Medulla oblongata (tissue), 1 donor: ENCODE measurements at regions not wholly inside any gene's neighbourhood (a gene's known extent, or its start where the extent isn't known, plus 50 kb on each side); places are given as distances from the start of the nearest gene placed in this dataset.
"Not testable (repeated sequence)": the region's sequence is repeated elsewhere in the genome, so short reads cannot be mapped to it uniquely, and the experiment has no call there.

ENCODE experiments used
- DNase-seq: peaks from one replicate; pipeline ENCODE4 v3.0.0-alpha.2; 2015; ENCODE audit errors: extremely low spot score

- not testable (repeated sequence) for DNase-seq
Observed at GRCh38 chr14:71631030-71631429, 301.2 kb upstream of the RGS6 start.

- no peak for DNase-seq
Observed at GRCh38 chr14:71632440-71632946, 299.7 kb upstream of the RGS6 start.

- no peak for DNase-seq
Observed at GRCh38 chr14:71636076-71636475, 296.2 kb upstream of the RGS6 start.

GRCh38 chr14:71636820-71637471 is 295.3 kb upstream of the RGS6 start:
- DNase-seq: no peak

GRCh38 chr14:71638523-71639196 is 293.6 kb upstream of the RGS6 start:
- no peak for DNase-seq

GRCh38 chr14:71642715-71643114 is 289.5 kb upstream of the RGS6 start:
- DNase-seq: no peak

- DNase-seq: no peak
Observed at GRCh38 chr14:71645656-71646055, 286.6 kb upstream of the RGS6 start.

GRCh38 chr14:71646518-71646917 is 285.7 kb upstream of the RGS6 start:
- DNase-seq: no peak

- no peak for DNase-seq
Observed at GRCh38 chr14:71647086-71647784, 285.0 kb upstream of the RGS6 start.

- no peak for DNase-seq
Observed at GRCh38 chr14:71648725-71649124, 283.5 kb upstream of the RGS6 start.

- no peak for DNase-seq
Observed at GRCh38 chr14:71650187-71650755, 282.0 kb upstream of the RGS6 start.

GRCh38 chr14:71651228-71651627 is 281.0 kb upstream of the RGS6 start:
- DNase-seq: peak; percentile 39

- DNase-seq: no peak
Observed at GRCh38 chr14:71652368-71652767, 279.9 kb upstream of the RGS6 start.

GRCh38 chr14:71654810-71655209 is 277.4 kb upstream of the RGS6 start:
- DNase-seq: no peak

GRCh38 chr14:71658261-71658860 is 273.9 kb upstream of the RGS6 start:
- DNase-seq: peak; percentile 9

- DNase-seq: no peak
Observed at GRCh38 chr14:71659159-71659558, 273.1 kb upstream of the RGS6 start.

- DNase-seq: no peak
Observed at GRCh38 chr14:71661441-71661840, 270.8 kb upstream of the RGS6 start.

GRCh38 chr14:71662291-71662790 is 269.9 kb upstream of the RGS6 start:
- no peak for DNase-seq

- no peak for DNase-seq
Observed at GRCh38 chr14:71665157-71665556, 267.1 kb upstream of the RGS6 start.

GRCh38 chr14:71665781-71666180 is 266.4 kb upstream of the RGS6 start:
- DNase-seq: no peak

- no peak for DNase-seq
Observed at GRCh38 chr14:71666571-71667145, 265.6 kb upstream of the RGS6 start.
